ENCODE measurements at regions not wholly inside any gene's neighbourhood (a gene's known extent, or its start where the extent isn't known, plus 50 kb on each side); places are given as distances from the start of the nearest gene placed in this dataset.

DNA sequence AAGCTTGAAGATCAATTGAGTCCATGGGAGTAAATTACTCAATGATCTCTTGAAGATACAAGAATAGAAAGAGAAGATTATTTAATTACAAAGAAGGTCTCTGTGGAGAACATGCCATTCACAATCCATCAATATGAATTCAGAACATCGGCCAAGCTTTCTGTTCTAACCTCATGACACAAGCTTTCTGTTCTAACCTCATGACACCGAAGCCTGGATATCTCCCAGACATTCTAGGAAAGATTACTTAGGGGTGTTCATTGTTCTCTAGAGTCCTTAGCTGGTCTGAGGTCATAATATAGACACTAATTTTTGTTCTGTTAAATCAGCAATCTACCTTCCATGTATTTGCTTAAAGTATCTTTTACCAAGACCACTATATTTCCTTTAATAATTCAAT is 95.5 kb downstream of the RDH14 start:
- DNase-seq: no peak

DNA sequence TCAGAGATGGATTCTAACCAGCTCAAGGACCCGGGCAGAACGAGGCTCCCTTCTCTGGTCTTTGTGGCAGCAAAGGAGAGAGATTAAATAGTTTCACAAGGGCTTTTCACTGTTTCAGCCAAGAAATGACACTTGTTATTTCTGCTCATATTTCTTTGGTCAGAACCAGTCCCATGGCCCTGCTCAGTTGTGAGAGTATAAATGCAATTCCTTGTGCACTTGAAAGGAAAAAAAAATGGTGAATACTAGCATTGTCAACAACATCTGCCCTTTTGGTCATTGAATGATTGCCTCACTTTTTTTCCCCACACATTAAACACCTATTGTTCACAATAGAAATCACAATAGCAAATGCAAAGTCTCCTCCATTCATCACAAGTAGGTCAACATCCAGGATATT is 104.4 kb downstream of the RDH14 start:
- DNase-seq: no peak

GRCh38 chr2:18455236-18455862 is 105.1 kb downstream of the RDH14 start:
- no peak for DNase-seq

- DNase-seq: no peak
These were observed 105.7 kb downstream of the RDH14 start for GRCh38 chr2:18454692-18455235.

DNA sequence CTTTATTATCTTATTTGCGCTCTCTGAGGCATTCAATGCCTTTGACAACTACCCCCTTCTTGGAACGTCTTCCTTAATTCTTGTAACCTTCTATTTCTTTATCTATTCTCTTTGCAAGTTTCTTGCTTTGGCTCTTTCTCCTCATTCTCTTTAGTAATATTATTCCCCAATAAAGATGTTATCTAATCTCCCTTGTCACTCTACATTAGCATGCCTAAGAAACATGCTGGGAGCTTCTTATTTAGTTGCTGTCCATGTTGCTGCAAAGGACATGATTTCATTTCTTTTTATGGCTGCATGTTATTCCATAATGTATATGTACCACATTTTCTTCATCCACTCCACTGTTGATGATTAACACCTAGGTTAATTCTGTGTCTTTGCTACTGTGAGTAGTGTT is 113.7 kb downstream of the RDH14 start:
- no peak for DNase-seq

GRCh38 chr2:18445433-18446320 is 114.8 kb downstream of the RDH14 start:
- DNase-seq: no peak

DNA sequence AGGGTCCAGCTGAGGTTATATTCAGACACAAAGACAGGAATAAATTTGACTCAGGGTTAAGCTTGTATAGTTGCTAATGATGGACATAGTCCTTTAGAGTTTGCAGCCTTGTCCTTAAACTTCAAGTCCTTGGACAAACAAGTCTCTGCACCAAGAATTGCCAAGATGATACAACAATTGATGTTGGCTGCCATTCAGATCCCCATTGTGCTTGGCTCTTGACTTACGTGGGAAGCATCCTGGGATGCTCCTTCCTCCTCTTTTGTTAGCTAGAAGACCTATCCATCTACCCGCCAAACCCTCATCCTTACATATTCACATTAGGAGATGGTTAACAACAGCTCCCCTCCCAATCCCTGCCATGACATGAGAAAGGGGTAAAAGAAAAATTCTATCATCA is 115.6 kb downstream of the RDH14 start:
- DNase-seq: no peak

DNA sequence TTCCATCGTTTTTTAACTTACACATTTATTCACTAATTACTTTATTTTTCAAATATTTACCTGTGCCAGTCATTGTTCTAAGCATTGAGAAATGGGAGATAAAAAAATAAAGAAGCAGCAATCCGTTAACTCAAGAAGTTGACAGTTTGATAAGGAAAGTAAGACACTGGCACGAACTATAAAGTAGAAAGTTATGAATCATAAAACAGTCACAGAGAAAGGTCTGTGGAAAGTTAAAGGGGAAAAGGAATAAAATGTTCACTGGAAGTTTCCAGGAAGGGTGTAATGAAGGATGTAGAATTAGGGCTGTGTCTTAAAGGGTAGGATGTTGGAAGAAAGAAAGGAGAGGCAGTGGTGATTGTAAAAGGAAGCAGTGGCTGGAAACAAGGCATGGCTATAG is 118.9 kb downstream of the RDH14 start:
- no peak for DNase-seq

- DNase-seq: no peak
These were observed 119.7 kb downstream of the RDH14 start for GRCh38 chr2:18440777-18441176.

DNA sequence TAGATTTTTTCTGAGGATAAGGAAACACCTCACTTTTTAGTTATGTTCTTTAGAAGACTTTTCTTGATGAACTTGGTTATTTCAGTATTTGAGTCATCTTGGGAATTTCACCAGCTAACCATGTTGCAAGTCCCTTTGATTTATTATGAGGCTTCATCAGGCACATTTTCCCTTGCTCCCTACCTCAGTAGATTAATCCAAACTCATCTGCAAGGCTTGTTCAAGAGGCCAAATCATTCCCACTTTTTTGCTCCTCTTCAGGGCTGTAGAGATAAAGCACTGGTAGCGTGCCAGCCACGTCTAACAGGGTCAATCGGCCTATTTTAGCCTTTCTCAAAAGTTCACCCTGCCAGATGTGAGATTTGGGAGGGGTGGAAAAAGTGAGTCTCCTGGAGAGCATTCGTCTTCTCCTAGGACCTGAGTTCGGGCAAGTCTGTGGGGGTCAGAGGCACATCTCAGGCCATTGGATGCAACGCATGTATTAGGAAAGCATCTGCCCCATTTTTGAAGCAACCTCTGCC is 120.3 kb downstream of the RDH14 start:
- DNase-seq: no peak

DNA sequence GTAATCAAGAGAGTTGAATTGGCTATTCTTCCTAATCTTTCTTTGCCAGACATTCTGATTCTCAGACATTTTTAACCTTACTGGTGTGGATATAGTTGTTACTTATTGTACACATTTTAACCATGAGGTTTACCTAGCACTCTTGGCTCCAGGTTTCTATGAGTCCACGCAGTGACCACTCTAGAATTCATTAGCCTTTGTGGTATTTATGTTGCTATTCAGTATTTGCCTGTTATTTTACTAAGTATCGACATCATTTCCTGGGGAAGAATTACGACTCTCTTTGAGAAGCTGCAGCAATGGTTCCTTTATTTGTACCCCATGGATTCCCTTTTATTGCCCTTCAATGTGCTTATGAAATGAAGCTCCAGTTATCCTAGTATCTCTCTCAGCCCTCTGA is 120.7 kb downstream of the RDH14 start:
- no peak for DNase-seq

DNA sequence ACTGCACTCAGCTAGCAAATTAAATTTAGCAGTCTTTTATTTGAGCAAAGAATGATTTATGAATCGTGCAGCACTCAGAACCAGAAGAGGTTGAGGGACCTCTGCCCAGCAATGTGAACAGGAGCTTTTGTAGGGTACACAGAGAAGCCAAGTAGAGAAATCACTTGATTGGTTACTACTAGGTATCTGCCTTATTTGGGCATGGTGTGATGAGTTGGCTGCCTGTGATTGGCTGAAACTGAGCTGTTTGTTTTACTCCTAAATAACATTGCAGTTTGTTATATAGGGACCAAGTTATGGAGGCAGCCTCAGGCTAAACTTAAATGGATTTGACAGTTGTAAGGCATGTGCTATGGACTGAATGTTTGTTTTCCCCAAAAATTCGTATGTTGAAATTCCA is 122.5 kb downstream of the RDH14 start:
- DNase-seq: no peak

GRCh38 chr2:18436503-18437005 is 123.9 kb downstream of the RDH14 start:
- no peak for DNase-seq

- DNase-seq: peak; percentile 42
These were observed 124.9 kb downstream of the RDH14 start for GRCh38 chr2:18435426-18436037.

DNA sequence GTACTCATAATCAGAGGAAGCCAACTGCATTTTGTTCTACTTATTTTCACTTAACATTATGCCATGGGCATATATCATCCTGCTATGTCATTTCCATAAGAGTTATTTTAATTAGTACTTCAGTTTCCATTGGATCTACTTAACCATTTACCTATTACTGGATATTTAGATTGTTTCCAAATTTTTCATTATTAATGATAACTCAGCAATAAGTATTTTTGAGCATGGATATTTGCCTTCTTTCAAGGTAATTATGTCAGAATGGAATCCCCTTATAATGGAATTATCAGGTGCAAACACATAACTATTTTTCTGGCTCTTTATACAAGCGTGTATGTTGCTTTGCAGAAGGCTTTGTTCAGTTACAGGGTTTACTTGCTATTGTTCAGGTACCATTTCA is 126.6 kb downstream of the RDH14 start:
- DNase-seq: no peak

DNA sequence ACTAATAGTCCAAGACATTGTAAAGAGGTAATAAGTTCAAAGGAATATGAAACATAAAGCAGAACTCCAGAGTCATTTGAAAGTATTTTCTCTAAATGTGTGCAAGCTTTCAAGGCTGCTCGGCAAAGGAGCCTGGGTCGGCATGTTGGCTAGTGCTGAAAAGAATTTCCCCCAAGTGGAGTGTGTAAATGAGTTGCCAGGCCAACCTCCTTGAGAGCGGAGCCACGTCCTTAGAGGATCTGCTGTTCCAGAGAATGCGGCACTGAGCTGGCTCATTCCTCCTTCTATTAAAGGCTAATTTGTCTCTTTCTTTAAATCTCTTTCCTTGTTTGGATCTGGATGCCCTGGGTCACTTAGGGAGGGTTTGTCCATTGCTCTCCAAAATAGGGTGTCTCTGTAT is 127.5 kb downstream of the RDH14 start:
- DNase-seq: no peak

GRCh38 chr2:18430996-18431748 is 129.3 kb downstream of the RDH14 start:
- DNase-seq: no peak

GRCh38 chr2:18428516-18428915 is 131.9 kb downstream of the RDH14 start:
- no peak for DNase-seq

DNA sequence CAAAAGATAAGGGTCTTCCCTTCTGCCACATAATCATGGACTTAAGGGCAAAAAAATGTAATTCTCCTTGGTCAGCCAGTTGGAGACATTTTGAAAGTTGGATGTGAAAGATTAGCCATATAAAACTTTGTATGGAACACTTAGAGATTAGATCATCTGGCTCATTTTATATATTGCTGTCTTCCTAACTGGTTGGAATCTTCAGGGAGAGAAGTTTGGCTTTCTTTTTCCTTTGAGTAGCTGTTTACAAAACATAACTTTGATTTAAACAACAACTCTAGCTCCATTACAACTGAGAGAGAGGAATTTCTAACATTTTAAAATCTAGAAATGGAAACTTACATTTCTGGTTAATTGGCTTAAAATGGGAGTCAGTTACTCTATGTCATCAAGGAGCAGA is 132.7 kb downstream of the RDH14 start:
- no peak for DNase-seq

- no peak for DNase-seq
These were observed 134.3 kb downstream of the RDH14 start for GRCh38 chr2:18426174-18426573.

GRCh38 chr2:18425210-18425703 is 135.2 kb downstream of the RDH14 start:
- DNase-seq: no peak

GRCh38 chr2:18423636-18424035 is 136.8 kb downstream of the RDH14 start:
- DNase-seq: no peak
